Stimulated activated CD8-positive, alpha-beta memory T cell treated with anti-CD3 and anti-CD28 coated beads, Interleukin-15, amount 100 ng/mL, for 48 hours (primary cell): ENCODE measurements at regions not wholly inside any gene's neighbourhood (a gene's known extent, or its start where the extent isn't known, plus 50 kb on each side); places are given as distances from the start of the nearest gene placed in this dataset.

Experiments used
- DNase-seq, 2 donors: peaks; one replicate each; pipeline ENCODE4 v3.0.0-alpha.2; 2020; ENCODE audit warnings: low read depth in 2 of 2

GRCh38 chr7:22676385-22676784, 50.6 kb upstream of the IL6 start:
- no peak for DNase-seq

GRCh38 chr7:22675917-22676343, 51.1 kb upstream of the IL6 start:
- DNase-seq = no peak

- no peak for DNase-seq
Measured at GRCh38 chr7:22675421-22675820, 51.6 kb upstream of the IL6 start.

- no peak for DNase-seq
Measured at GRCh38 chr7:22672846-22673680, 53.9 kb upstream of the IL6 start.

GRCh38 chr7:22671177-22671879, 55.7 kb upstream of the IL6 start:
- no peak for DNase-seq

GRCh38 chr7:22670422-22670815, 56.6 kb upstream of the IL6 start:
- no peak for DNase-seq

- no peak for DNase-seq
Measured at GRCh38 chr7:22669692-22670421, 57.1 kb upstream of the IL6 start.

- no peak for DNase-seq
Measured at GRCh38 chr7:22668971-22669401, 58.0 kb upstream of the IL6 start.

GRCh38 chr7:22667562-22668239, 59.3 kb upstream of the IL6 start:
- DNase-seq = no peak

- DNase-seq = no peak
Measured at GRCh38 chr7:22667187-22667561, 59.8 kb upstream of the IL6 start.

- no peak for DNase-seq
Measured at GRCh38 chr7:22666732-22667131, 60.3 kb upstream of the IL6 start.

- DNase-seq = no peak
Measured at GRCh38 chr7:22665923-22666322, 61.1 kb upstream of the IL6 start.

GRCh38 chr7:22664988-22665798, 61.8 kb upstream of the IL6 start:
- no peak for DNase-seq

GRCh38 chr7:22663721-22664120, 63.3 kb upstream of the IL6 start:
- no peak for DNase-seq

GRCh38 chr7:22663357-22663718, 63.7 kb upstream of the IL6 start:
- DNase-seq = no peak

GRCh38 chr7:22662556-22663356, 64.2 kb upstream of the IL6 start:
- no peak for DNase-seq

- no peak for DNase-seq
Measured at GRCh38 chr7:22662036-22662435, 65.0 kb upstream of the IL6 start.

GRCh38 chr7:22660732-22661131, 66.3 kb upstream of the IL6 start:
- no peak for DNase-seq

- no peak for DNase-seq
Measured at GRCh38 chr7:22660293-22660692, 66.7 kb upstream of the IL6 start.

- DNase-seq = no peak
Measured at GRCh38 chr7:22659741-22660140, 67.3 kb upstream of the IL6 start.
